AG20443 (cell line): ENCODE measurements at regions not wholly inside any gene's neighbourhood (a gene's known extent, or its start where the extent isn't known, plus 50 kb on each side); places are given as distances from the start of the nearest gene placed in this dataset.

Experiments used
- DNase-seq: peaks from one replicate; pipeline ENCODE4 v3.0.0; 2012; ENCODE audit warnings: low spot score, mixed read lengths

DNA sequence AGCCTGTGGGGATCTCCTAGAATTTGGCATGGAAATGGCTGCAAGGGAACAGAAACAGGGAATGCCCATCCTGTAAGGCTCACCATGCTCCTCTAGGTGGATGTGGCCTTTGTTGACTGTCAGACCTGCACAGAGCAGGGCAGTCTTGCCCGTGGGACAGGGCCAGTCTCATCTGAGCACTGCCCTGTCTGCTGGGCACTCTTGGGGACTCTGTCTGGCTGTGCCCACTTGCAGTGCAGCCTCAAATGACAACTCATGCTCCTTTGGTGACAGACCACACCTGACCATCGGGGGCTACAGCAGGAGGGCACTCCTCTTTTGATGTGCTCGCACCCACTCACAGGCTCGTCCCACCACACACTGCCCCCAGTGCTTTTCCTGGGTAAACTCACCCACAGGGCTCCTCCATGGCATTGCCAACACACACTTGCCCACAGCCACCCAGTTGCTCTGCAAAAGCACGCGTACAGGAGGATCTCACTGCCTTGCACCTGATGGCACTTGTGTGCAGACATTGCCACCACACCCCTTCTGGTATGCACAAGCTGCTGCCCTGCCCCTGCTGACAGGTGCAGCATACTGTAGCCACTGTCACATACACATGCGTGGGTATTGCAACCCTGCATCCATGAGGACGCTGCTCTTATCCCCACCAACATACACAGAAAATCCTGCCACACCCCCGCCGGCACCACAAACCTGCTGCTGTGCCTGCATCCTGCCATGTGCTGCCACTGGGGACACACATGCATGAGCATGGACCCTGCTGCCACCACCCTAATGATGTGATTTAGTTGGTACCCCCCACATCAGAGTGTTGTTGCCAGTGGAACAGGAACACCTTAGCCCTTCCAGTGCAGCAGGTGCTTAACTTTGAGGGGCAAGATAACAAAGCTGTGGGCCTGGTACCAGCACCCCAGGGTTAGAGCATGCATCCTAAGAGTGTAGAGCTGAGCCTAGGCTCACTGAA, 100.1 kb upstream of the ARHGEF9 start:
- no peak for DNase-seq

DNA sequence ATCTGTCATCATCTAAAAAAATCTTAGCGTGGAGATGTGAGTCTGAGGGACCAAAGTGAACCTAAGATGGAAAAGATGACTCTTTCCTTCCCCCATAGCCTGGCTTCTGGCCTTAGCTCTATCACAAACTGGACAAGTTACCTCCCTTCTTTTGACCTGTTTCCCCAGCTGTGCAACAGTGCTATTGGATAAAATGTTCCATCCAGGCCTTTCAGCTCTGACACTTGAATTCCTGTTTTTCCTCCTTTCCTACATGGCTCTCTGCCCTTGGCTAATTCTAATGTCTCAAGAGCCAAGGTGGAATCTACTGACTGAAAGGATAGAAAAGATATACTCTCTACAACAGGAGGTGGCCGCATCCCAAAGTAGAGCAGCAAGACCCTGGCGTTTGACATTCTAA, 84.5 kb upstream of the ARHGEF9 start:
- no peak for DNase-seq

DNA sequence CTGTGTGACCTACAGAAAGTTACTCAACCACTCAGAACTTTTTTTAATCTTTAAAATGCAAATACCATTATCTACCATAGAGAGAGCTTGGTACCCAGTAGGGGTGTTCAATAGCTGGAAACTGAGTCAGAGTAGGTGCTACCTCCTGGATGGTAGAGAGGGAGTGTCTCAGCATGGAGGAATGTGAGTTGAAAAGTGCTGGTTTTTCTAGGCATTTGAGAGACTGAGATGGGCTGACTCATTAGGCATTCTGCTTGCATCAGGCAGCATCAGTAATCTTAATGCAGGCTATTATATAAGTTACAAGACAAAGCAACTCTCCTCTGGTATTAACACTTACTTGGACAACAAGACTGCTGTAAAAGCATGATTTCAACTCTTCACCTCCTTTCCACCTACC, 70.9 kb upstream of the ARHGEF9 start:
- DNase-seq = peak; percentile 41

DNA sequence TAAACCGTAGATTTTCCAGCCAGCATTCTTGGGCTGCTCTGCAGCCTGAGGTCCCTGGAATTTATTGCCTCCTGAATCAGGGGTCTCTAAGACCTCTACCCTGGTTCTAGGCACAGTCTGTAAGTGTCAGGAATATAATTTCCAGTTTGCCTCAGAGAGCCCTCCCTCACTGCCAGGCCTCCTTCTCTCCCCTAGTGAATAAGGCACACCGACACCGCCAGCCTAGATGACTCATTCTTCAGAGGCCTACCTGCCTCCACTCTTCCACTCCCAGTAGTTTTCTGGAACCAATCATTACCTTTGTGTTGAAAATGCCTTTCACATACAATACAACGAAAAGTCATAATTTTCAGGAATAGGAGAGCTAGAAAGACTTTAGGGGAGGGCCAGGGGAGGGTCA, 50.3 kb upstream of the ARHGEF9 start:
- no peak for DNase-seq
